ENCODE measurements at regions not wholly inside any gene's neighbourhood (a gene's known extent, or its start where the extent isn't known, plus 50 kb on each side); places are given as distances from the start of the nearest gene placed in this dataset.
"Not testable (repeated sequence)": the region's sequence is repeated elsewhere in the genome, so short reads cannot be mapped to it uniquely, and the experiment has no call there.

- Mint-ChIP-seq H3K4me1 (ENCODE audit: low read depth) (peaks cover 16% of the 10 kb centered on the region), H3K4me3 (no peak overlapping the region), H3K9me3 (no peaks in the 10 kb centered on the region), H3K27me3 (ENCODE audit: low read depth) (peaks cover 12% of the 10 kb centered on the region), H3K36me3 (ENCODE audit: insufficient read depth in 2 of 2) (no peaks in the 10 kb centered on the region), H3K27ac (no peak overlapping the region)
- no peak for ATAC-seq (replicated peaks in 1 of 2)
- no peak for DNase-seq
These were observed 68.9 kb upstream of the KCNQ5 start for GRCh38 chr6:72552938-72553337.

- H3K27ac Mint-ChIP-seq: no peak overlapping the region
- no peaks in the 10 kb centered on the region for H3K36me3 Mint-ChIP-seq (ENCODE audit: insufficient read depth in 2 of 2)
- H3K4me1 Mint-ChIP-seq (ENCODE audit: low read depth): peaks cover 16% of the 10 kb centered on the region
- no peaks in the 10 kb centered on the region for H3K9me3 Mint-ChIP-seq
- ATAC-seq (replicated peaks in 1 of 2) (peak; percentile 58 to 63), DNase-seq (no peak)
- peaks cover 8% of the 10 kb centered on the region for H3K27me3 Mint-ChIP-seq (ENCODE audit: low read depth)
- no peak overlapping the region for H3K4me3 Mint-ChIP-seq
These were observed 68.0 kb upstream of the KCNQ5 start for GRCh38 chr6:72553531-72554511.

- Mint-ChIP-seq H3K36me3 (ENCODE audit: insufficient read depth in 2 of 2) (no peaks in the 10 kb centered on the region), H3K27ac (no peak overlapping the region), H3K27me3 (ENCODE audit: low read depth) (no peaks in the 10 kb centered on the region), H3K9me3 (no peaks in the 10 kb centered on the region), H3K4me1 (ENCODE audit: low read depth) (peaks cover 16% of the 10 kb centered on the region), H3K4me3 (no peak overlapping the region)
- no peak for ATAC-seq (replicated peaks in 1 of 2)
- no peak for DNase-seq
These were observed 67.1 kb upstream of the KCNQ5 start for GRCh38 chr6:72554761-72555221.

DNA sequence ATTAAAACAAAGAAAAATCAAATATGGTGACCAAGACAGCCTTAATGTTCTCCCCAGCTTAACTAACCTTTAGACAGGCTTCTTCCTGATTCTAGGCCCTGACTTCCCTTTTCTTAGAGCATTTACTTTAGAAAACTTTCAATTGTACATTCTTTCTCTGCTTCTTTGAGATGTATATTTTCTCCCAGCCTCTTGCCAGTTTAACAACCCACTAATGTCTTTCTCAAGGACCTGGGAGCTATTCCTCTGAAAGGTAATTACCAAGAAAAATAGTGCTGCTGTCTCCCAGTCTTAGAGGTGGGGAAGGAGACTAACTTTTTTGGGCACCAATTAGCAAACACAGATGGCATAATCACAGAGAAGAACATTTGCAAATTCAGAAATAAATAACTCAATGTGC is 62.8 kb upstream of the KCNQ5 start:
- no peak overlapping the region for H3K27ac Mint-ChIP-seq
- DNase-seq (no peak), ATAC-seq (replicated peaks in 1 of 2) (no peak)
- peaks cover under 1% of the 10 kb centered on the region for H3K4me1 Mint-ChIP-seq (ENCODE audit: low read depth)
- H3K27me3 Mint-ChIP-seq (ENCODE audit: low read depth): peaks cover 7% of the 10 kb centered on the region
- no peak overlapping the region for H3K4me3 Mint-ChIP-seq
- H3K36me3 Mint-ChIP-seq (ENCODE audit: insufficient read depth in 2 of 2): no peaks in the 10 kb centered on the region
- H3K9me3 Mint-ChIP-seq: no peaks in the 10 kb centered on the region

- Mint-ChIP-seq H3K27me3 (ENCODE audit: low read depth) (peaks cover 7% of the 10 kb centered on the region), H3K4me3 (no peak overlapping the region), H3K27ac (no peak overlapping the region), H3K36me3 (ENCODE audit: insufficient read depth in 2 of 2) (no peaks in the 10 kb centered on the region), H3K4me1 (ENCODE audit: low read depth) (no peaks in the 10 kb centered on the region), H3K9me3 (no peaks in the 10 kb centered on the region)
- no peak for DNase-seq
- ATAC-seq (replicated peaks in 1 of 2): no peak
These were observed 62.3 kb upstream of the KCNQ5 start for GRCh38 chr6:72559555-72559954.

GRCh38 chr6:72560721-72561593 is 60.9 kb upstream of the KCNQ5 start:
- no peak overlapping the region for H3K4me3 Mint-ChIP-seq
- DNase-seq: no peak
- H3K9me3 Mint-ChIP-seq: no peaks in the 10 kb centered on the region
- H3K36me3 Mint-ChIP-seq (ENCODE audit: insufficient read depth in 2 of 2): no peaks in the 10 kb centered on the region
- ATAC-seq (replicated peaks in 1 of 2): no peak
- H3K27me3 Mint-ChIP-seq (ENCODE audit: low read depth): peaks cover 7% of the 10 kb centered on the region
- no peaks in the 10 kb centered on the region for H3K4me1 Mint-ChIP-seq (ENCODE audit: low read depth)
- no peak overlapping the region for H3K27ac Mint-ChIP-seq

GRCh38 chr6:72561629-72562028 is 60.2 kb upstream of the KCNQ5 start:
- Mint-ChIP-seq H3K4me1 (ENCODE audit: low read depth) (no peaks in the 10 kb centered on the region), H3K27me3 (ENCODE audit: low read depth) (peaks cover 7% of the 10 kb centered on the region), H3K4me3 (no peak overlapping the region), H3K9me3 (no peaks in the 10 kb centered on the region), H3K27ac (no peak overlapping the region), H3K36me3 (ENCODE audit: insufficient read depth in 2 of 2) (no peaks in the 10 kb centered on the region)
- ATAC-seq (replicated peaks in 1 of 2): no peak
- no peak for DNase-seq

DNA sequence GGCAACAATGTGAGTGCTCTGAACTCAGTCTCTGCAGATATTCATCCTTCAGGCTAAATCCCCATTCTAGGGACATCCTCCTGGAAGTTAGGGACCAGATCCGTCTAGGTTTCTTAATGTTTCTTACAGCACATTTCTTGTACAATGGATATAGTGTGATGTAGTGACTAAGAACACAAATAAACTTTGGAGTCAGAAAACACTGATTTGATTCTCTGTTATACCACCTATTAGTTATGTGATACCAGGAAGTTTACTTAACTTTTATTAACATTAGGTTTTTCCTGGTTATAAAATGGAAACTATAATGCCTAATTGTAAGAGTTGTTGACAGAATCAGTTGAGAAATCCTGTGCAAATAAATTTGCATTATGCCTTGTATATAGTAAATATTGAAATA is 57.6 kb upstream of the KCNQ5 start:
- Mint-ChIP-seq H3K36me3 (ENCODE audit: insufficient read depth in 2 of 2) (no peaks in the 10 kb centered on the region), H3K4me1 (ENCODE audit: low read depth) (no peaks in the 10 kb centered on the region), H3K4me3 (no peak overlapping the region), H3K27me3 (ENCODE audit: low read depth) (peaks cover 7% of the 10 kb centered on the region), H3K27ac (no peak overlapping the region), H3K9me3 (no peaks in the 10 kb centered on the region)
- ATAC-seq (replicated peaks in 1 of 2): no peak
- no peak for DNase-seq

DNA sequence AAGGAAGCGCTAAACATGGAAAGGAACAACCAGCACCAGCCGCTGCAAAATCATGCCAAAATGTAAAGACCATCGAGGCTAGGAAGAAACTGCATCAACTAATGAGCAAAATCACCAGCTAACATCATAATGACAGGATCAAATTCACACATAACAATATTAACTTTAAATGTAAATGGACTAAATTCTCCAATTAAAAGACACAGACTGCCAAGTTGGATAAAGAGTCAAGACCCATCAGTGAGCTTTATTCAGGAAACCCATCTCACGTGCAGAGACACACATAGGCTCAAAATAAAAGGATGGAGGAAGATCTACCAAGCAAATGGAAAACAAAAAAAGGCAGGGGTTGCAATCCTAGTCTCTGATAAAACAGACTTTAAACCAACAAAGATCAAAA is 49.9 kb upstream of the KCNQ5 start:
- not testable (repeated sequence) for H3K4me3 Mint-ChIP-seq; H3K4me1 Mint-ChIP-seq (ENCODE audit: low read depth); H3K9me3 Mint-ChIP-seq; H3K27ac Mint-ChIP-seq; H3K36me3 Mint-ChIP-seq (ENCODE audit: insufficient read depth in 2 of 2); DNase-seq; ATAC-seq (replicated peaks in 1 of 2); H3K27me3 Mint-ChIP-seq (ENCODE audit: low read depth)

Measured in activated T-cell treated with anti-CD3 and anti-CD28 coated beads, Interleukin-2, amount 50 U/mL, for 72 hours (primary cell).